NOMO-1 (cell line): ENCODE measurements at regions not wholly inside any gene's neighbourhood (a gene's known extent, or its start where the extent isn't known, plus 50 kb on each side); places are given as distances from the start of the nearest gene placed in this dataset.

Experiments
- DNase-seq, 2 experiments: peaks; one replicate each; lab custom pipeline; 2025; ENCODE audit not compliant: unreplicated experiment in 2 of 2; lab: John Stamatoyannopoulos, UW

GRCh38 chr1:80973101-80973500, 827.6 kb upstream of the ADGRL2 start:
- DNase-seq: no peak

GRCh38 chr1:80966266-80966665, 834.5 kb upstream of the ADGRL2 start:
- DNase-seq: no peak

GRCh38 chr1:80962564-80962963, 838.2 kb upstream of the ADGRL2 start:
- no peak for DNase-seq

- no peak for DNase-seq
Observed at GRCh38 chr1:80961464-80962190, 839.1 kb upstream of the ADGRL2 start.

- no peak for DNase-seq
Observed at GRCh38 chr1:80933346-80933745, 867.4 kb upstream of the ADGRL2 start.

- DNase-seq: no peak
Observed at GRCh38 chr1:80931178-80931577, 869.6 kb upstream of the ADGRL2 start.

GRCh38 chr1:80929868-80930508, 870.7 kb upstream of the ADGRL2 start:
- no peak for DNase-seq

- DNase-seq: no peak
Observed at GRCh38 chr1:80926531-80926930, 874.2 kb upstream of the ADGRL2 start.

GRCh38 chr1:80925130-80925805, 875.5 kb upstream of the ADGRL2 start:
- DNase-seq: peak in 1 of 2 experiments; percentile 11

- DNase-seq: no peak
Observed at GRCh38 chr1:80924290-80924689, 876.4 kb upstream of the ADGRL2 start.

- no peak for DNase-seq
Observed at GRCh38 chr1:80922906-80923305, 877.8 kb upstream of the ADGRL2 start.

GRCh38 chr1:80919426-80919825, 881.3 kb upstream of the ADGRL2 start:
- peak in 1 of 2 experiments; percentile 34 for DNase-seq

- no peak for DNase-seq
Observed at GRCh38 chr1:80918380-80918779, 882.4 kb upstream of the ADGRL2 start.

GRCh38 chr1:80917826-80918225, 882.9 kb upstream of the ADGRL2 start:
- DNase-seq: no peak

GRCh38 chr1:80917225-80917624, 883.5 kb upstream of the ADGRL2 start:
- DNase-seq: no peak

- DNase-seq: no peak
Observed at GRCh38 chr1:80915491-80915890, 885.2 kb upstream of the ADGRL2 start.

- no peak for DNase-seq
Observed at GRCh38 chr1:80910426-80910825, 890.3 kb upstream of the ADGRL2 start.

GRCh38 chr1:80909172-80909784, 891.5 kb upstream of the ADGRL2 start:
- no peak for DNase-seq

- DNase-seq: no peak
Observed at GRCh38 chr1:80896781-80897356, 903.9 kb upstream of the ADGRL2 start.

GRCh38 chr1:80894921-80895320, 905.8 kb upstream of the ADGRL2 start:
- DNase-seq: peak in 1 of 2 experiments; percentile 7

GRCh38 chr1:80893115-80893514, 907.6 kb upstream of the ADGRL2 start:
- peak in 1 of 2 experiments; percentile 10 for DNase-seq
